ENCODE measurements at regions not wholly inside any gene's neighbourhood (a gene's known extent, or its start where the extent isn't known, plus 50 kb on each side); places are given as distances from the start of the nearest gene placed in this dataset.
"Not testable (repeated sequence)": the region's sequence is repeated elsewhere in the genome, so short reads cannot be mapped to it uniquely, and the experiment has no call there.

DNA sequence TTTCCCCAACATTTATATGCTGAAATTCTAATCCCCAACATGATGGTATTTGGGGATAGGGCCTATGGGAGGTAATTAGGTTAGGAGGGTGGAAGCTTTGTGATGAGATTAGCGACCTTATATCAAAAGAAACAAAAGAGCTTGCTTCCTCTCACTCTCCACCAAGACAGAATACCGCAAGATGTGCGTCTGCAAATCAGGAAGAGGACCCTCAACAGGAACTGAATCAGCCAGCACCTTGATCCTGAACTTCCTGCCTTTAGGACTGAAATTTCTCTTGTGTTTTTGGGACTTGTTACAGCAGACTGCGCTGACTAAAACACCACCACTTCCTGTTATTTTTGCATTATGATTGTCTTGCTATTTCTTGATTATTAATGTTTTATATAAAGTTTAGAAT, 1889.4 kb downstream of the C4orf33 start:
- H3K4me1 ChIP-seq (ENCODE audit: control insufficient read depth, insufficient read depth, low read length): no peaks in the 10 kb centered on the region
- H3K27ac ChIP-seq (ENCODE audit: low read length): no peak overlapping the region
- DNase-seq (ENCODE audit: low read depth, low spot score): no peak
- no peaks in the 10 kb centered on the region for H3K36me3 ChIP-seq (ENCODE audit: control insufficient read depth, insufficient read depth, low read length)
- WGBS (ENCODE audit: insufficient coverage, insufficient read length): no CpG with 5 or more reads among the region's 4 CpGs
- H3K4me3 ChIP-seq (ENCODE audit: low read length): no peak overlapping the region
- no peaks in the 10 kb centered on the region for H3K27me3 ChIP-seq (ENCODE audit: control insufficient read depth, insufficient read depth, low read length)
- H3K9me3 ChIP-seq (ENCODE audit: control insufficient read depth, insufficient read depth, low read length): no peaks in the 10 kb centered on the region

DNA sequence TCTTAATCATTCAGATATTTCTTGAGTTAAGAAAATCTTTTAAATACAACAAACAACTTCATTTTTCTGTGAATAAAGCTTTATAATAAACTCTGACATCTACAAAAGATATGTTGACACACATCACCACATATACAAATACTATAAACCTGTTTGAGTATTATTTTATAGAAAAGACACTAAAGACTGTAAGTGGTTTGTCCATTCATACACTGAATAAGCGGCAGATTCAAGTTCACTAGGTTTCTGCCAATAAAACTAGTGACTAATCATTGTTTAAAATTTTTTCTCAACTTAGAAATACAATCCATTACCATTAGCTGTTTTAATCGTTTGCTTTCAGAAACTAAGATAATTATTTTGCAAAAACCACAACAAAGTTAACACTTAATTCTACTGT, 1900.0 kb downstream of the C4orf33 start:
- Histone ChIP-seq H3K27me3 (ENCODE audit: control insufficient read depth, insufficient read depth, low read length) (no peaks in the 10 kb centered on the region), H3K4me3 (ENCODE audit: low read length) (no peak overlapping the region)
- no CpG with 5 or more reads among the region's 2 CpGs for WGBS (ENCODE audit: insufficient coverage, insufficient read length)

DNA sequence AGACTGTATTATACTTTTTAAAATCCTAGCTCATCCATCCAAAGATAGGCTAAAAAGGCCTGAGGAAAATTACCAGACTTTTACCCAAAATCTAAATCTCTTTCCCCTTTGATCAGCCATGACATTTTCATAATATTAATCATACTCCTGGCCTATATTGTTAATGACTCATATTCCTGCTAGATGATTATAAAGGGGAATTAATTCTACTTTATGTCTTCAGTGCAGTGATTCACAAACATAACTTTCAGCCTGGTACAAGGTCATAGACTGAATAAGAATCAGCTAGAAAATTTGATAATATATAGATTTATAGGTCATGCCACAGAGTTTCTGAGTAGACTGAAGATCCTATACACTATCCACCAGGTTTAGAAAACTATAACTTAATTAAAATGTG, 1905.4 kb downstream of the C4orf33 start:
- no peaks in the 10 kb centered on the region for H3K9me3 ChIP-seq (ENCODE audit: control insufficient read depth, insufficient read depth, low read length)
- no peak for DNase-seq (ENCODE audit: low read depth, low spot score)
- no peaks in the 10 kb centered on the region for H3K4me1 ChIP-seq (ENCODE audit: control insufficient read depth, insufficient read depth, low read length)
- H3K4me3 ChIP-seq (ENCODE audit: low read length): no peak overlapping the region
- H3K36me3 ChIP-seq (ENCODE audit: control insufficient read depth, insufficient read depth, low read length): no peaks in the 10 kb centered on the region
- H3K27me3 ChIP-seq (ENCODE audit: control insufficient read depth, insufficient read depth, low read length): no peaks in the 10 kb centered on the region
- H3K27ac ChIP-seq (ENCODE audit: low read length): no peak overlapping the region

More for the DNA sequence above, 1900.0 kb downstream of the C4orf33 start:
- Histone ChIP-seq H3K27ac (ENCODE audit: low read length) (no peak overlapping the region), H3K36me3 (ENCODE audit: control insufficient read depth, insufficient read depth, low read length) (no peaks in the 10 kb centered on the region), H3K4me1 (ENCODE audit: control insufficient read depth, insufficient read depth, low read length) (no peaks in the 10 kb centered on the region), H3K9me3 (ENCODE audit: control insufficient read depth, insufficient read depth, low read length) (no peaks in the 10 kb centered on the region)
- DNase-seq (ENCODE audit: low read depth, low spot score): no peak

DNA sequence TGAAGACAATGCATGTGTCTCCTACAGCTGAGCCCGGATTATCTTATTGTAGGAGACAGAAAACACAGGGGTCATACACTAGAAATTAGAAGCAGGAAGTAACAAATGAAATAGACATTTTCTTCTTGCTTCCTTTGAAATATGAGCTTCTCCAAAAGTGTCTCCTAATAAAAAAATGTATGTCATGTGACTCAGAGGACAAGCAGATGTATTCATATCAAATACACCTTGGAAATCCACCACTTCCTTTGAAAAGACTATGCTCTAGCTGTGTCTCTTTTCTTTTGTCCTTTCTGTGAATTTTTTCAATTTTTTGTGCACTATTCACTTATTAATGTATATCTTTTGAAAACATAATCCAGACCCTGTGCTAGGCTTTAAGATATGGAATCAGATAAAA, 1906.2 kb downstream of the C4orf33 start:
- Histone ChIP-seq H3K36me3 (ENCODE audit: control insufficient read depth, insufficient read depth, low read length) (no peaks in the 10 kb centered on the region), H3K9me3 (ENCODE audit: control insufficient read depth, insufficient read depth, low read length) (no peaks in the 10 kb centered on the region), H3K27me3 (ENCODE audit: control insufficient read depth, insufficient read depth, low read length) (no peaks in the 10 kb centered on the region), H3K27ac (ENCODE audit: low read length) (no peak overlapping the region), H3K4me1 (ENCODE audit: control insufficient read depth, insufficient read depth, low read length) (no peaks in the 10 kb centered on the region), H3K4me3 (ENCODE audit: low read length) (no peak overlapping the region)
- no CpG with 5 or more reads among the region's 1 CpG for WGBS (ENCODE audit: insufficient coverage, insufficient read length)
- no peak for DNase-seq (ENCODE audit: low read depth, low spot score)

DNA sequence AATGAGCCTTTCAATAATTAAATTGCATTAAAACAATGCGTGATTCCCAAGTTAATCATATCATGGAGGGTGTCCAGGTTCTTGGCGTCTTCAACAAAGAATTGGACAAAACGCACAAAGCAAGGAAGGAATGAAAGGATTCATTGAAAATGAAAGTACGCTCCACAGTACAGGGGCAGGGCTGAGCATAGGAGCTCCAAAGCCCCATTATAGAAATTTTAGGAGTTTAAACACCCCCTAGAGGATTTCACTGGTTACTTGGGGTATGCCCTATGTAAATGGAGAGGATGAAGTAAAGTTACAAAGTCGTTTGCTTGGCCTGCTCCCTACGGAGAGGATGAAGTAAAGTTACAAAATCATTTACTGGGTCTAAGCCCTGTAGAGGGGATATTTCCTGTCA, 1910.4 kb downstream of the C4orf33 start:
- no CpG with 5 or more reads among the region's 6 CpGs for WGBS (ENCODE audit: insufficient coverage, insufficient read length)

DNA sequence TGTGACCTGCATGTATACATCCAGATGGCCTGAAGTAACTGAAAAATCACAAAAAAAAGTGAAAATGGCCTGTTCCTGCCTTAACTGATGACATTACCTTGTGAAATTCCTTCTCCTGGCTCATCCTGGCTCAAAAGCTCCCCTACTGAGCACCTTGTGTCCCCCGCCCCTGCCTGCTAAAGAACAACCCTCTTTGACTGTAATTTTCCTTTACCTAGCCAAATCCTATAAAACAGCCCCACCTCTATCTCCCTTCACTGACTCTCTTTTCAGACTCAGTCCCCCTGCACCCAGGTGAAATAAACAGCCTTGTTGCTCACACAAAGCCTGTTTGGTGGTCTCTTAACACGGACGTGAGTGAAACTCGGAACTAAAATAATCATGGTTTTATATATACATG, 1916.0 kb downstream of the C4orf33 start:
- H3K4me3 ChIP-seq (ENCODE audit: low read length); H3K27me3 ChIP-seq (ENCODE audit: control insufficient read depth, insufficient read depth, low read length); H3K4me1 ChIP-seq (ENCODE audit: control insufficient read depth, insufficient read depth, low read length); H3K36me3 ChIP-seq (ENCODE audit: control insufficient read depth, insufficient read depth, low read length); H3K9me3 ChIP-seq (ENCODE audit: control insufficient read depth, insufficient read depth, low read length); DNase-seq (ENCODE audit: low read depth, low spot score); H3K27ac ChIP-seq (ENCODE audit: low read length): not testable (repeated sequence)
- WGBS (ENCODE audit: insufficient coverage, insufficient read length): no CpG with 5 or more reads among the region's 4 CpGs

More for the DNA sequence above, 1910.4 kb downstream of the C4orf33 start:
- H3K27ac ChIP-seq (ENCODE audit: low read length): no peak overlapping the region
- H3K9me3 ChIP-seq (ENCODE audit: control insufficient read depth, insufficient read depth, low read length): no peaks in the 10 kb centered on the region
- no peak overlapping the region for H3K4me3 ChIP-seq (ENCODE audit: low read length)
- H3K27me3 ChIP-seq (ENCODE audit: control insufficient read depth, insufficient read depth, low read length): no peaks in the 10 kb centered on the region
- no peaks in the 10 kb centered on the region for H3K4me1 ChIP-seq (ENCODE audit: control insufficient read depth, insufficient read depth, low read length)
- H3K36me3 ChIP-seq (ENCODE audit: control insufficient read depth, insufficient read depth, low read length): no peaks in the 10 kb centered on the region
- DNase-seq (ENCODE audit: low read depth, low spot score): no peak

DNA sequence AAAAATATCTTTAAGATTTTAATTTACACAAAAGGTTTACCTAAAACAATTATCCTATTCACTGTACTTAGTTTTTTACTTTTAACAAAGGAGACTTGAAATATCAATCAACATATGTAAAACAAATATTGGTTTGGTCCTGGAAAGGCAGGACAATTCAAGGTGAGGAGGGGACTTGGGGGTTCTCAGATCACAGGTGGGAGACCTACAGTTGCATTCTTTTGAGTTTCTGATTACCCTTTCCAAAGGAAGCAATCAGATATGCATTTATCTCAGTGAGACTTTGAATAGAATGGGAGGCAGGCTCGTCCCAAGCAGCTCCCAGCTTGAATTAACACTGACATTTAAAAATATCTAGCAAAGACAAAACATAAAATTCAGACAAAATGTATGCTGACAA, 1917.3 kb downstream of the C4orf33 start:
- no CpG with 5 or more reads among the region's 1 CpG for WGBS (ENCODE audit: insufficient coverage, insufficient read length)
- no peaks in the 10 kb centered on the region for H3K36me3 ChIP-seq (ENCODE audit: control insufficient read depth, insufficient read depth, low read length)
- DNase-seq (ENCODE audit: low read depth, low spot score): no peak
- H3K4me1 ChIP-seq (ENCODE audit: control insufficient read depth, insufficient read depth, low read length): no peaks in the 10 kb centered on the region
- no peaks in the 10 kb centered on the region for H3K27me3 ChIP-seq (ENCODE audit: control insufficient read depth, insufficient read depth, low read length)
- no peak overlapping the region for H3K27ac ChIP-seq (ENCODE audit: low read length)
- no peak overlapping the region for H3K4me3 ChIP-seq (ENCODE audit: low read length)
- H3K9me3 ChIP-seq (ENCODE audit: control insufficient read depth, insufficient read depth, low read length): no peaks in the 10 kb centered on the region

DNA sequence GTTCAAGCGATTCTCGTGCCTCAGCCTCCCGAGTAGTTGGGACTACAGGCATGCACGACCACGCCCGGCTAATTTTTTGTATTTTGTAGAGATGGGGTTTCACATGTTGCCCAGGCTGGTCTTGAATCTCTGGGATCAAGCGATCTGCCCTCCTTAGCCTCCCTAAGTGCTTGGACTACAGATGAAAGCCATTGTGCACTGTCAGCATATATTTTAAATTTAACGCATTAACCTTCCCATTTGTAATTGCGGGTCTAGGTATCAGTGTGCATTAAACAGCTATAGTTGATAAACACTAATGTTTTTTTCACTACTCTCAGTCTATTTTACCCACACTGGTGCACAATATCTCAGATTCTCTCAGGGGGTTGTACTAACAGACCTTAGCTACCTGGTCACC, 1930.8 kb downstream of the C4orf33 start:
- no peak overlapping the region for H3K27ac ChIP-seq (ENCODE audit: low read length)
- no peak overlapping the region for H3K4me3 ChIP-seq (ENCODE audit: low read length)
- no peaks in the 10 kb centered on the region for H3K9me3 ChIP-seq (ENCODE audit: control insufficient read depth, insufficient read depth, low read length)
- WGBS (ENCODE audit: insufficient coverage, insufficient read length): no CpG with 5 or more reads among the region's 9 CpGs
- no peaks in the 10 kb centered on the region for H3K36me3 ChIP-seq (ENCODE audit: control insufficient read depth, insufficient read depth, low read length)
- no peaks in the 10 kb centered on the region for H3K27me3 ChIP-seq (ENCODE audit: control insufficient read depth, insufficient read depth, low read length)
- no peaks in the 10 kb centered on the region for H3K4me1 ChIP-seq (ENCODE audit: control insufficient read depth, insufficient read depth, low read length)
- DNase-seq (ENCODE audit: low read depth, low spot score): no peak

DNA sequence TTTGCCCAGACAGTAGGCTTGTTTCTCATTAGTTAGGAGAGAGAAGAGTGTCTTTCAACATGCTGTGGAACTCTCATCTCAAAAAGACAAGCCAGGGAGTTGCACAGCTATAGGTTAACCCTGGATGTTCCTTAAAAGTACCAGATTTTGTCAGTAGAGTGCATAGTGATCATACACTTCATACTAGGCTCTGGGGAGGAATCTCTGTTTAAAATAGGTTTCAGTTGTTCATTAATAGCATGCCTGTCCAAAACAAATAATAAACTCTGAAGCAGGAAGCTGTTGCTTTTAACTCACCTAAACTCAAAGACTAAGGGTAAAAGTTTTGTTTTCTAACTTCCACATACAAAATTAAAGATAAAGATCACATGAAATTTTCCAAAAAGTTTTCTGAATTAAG, 1948.4 kb downstream of the C4orf33 start:
- Histone ChIP-seq H3K4me1 (ENCODE audit: control insufficient read depth, insufficient read depth, low read length) (no peaks in the 10 kb centered on the region), H3K4me3 (ENCODE audit: low read length) (no peak overlapping the region), H3K27ac (ENCODE audit: low read length) (no peak overlapping the region), H3K27me3 (ENCODE audit: control insufficient read depth, insufficient read depth, low read length) (no peaks in the 10 kb centered on the region), H3K9me3 (ENCODE audit: control insufficient read depth, insufficient read depth, low read length) (no peaks in the 10 kb centered on the region), H3K36me3 (ENCODE audit: control insufficient read depth, insufficient read depth, low read length) (no peaks in the 10 kb centered on the region)
- DNase-seq (ENCODE audit: low read depth, low spot score): no peak

DNA sequence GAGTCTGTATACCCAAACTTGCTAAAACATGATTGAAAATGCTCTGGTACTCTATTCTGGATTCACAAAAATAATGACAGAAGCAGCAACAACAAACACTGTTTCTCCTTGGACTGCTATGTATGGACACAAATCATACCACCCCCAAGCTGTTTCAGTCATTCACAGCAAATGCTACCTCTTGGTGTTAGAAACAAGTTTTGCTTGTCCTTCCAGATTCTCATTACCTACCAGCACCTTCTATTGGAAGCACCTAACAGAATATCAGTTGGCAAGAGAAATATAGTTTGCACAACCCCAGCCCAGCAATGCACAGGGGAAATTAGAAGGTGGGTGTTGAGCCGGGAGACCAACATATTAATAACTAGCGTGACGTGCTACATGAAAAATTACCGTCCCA, 1950.9 kb downstream of the C4orf33 start:
- Histone ChIP-seq H3K27me3 (ENCODE audit: control insufficient read depth, insufficient read depth, low read length) (no peaks in the 10 kb centered on the region), H3K4me3 (ENCODE audit: low read length) (no peak overlapping the region), H3K4me1 (ENCODE audit: control insufficient read depth, insufficient read depth, low read length) (no peaks in the 10 kb centered on the region), H3K27ac (ENCODE audit: low read length) (no peak overlapping the region), H3K9me3 (ENCODE audit: control insufficient read depth, insufficient read depth, low read length) (no peaks in the 10 kb centered on the region), H3K36me3 (ENCODE audit: control insufficient read depth, insufficient read depth, low read length) (no peaks in the 10 kb centered on the region)
- no CpG with 5 or more reads among the region's 4 CpGs for WGBS (ENCODE audit: insufficient coverage, insufficient read length)
- DNase-seq (ENCODE audit: low read depth, low spot score): no peak

DNA sequence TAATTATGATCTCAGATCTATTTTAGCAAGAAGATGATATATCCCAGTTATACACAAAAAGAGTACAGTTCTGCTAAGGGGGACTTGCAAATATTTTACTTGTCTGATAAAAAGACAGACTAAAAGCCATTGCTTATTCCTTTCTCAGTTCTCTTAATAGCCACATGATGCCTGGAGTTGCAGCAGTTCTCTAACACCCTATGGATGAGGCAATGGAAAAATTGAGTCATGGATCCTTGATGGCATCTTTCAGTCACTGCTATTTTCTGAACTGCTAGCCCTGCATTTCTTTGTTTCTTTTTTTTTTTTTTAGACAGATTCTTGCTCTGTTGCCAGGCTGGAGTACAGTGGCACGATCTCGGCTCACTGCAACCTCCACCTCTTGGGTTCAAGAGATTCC, 1956.7 kb downstream of the C4orf33 start:
- Histone ChIP-seq H3K36me3 (ENCODE audit: control insufficient read depth, insufficient read depth, low read length) (no peaks in the 10 kb centered on the region), H3K27ac (ENCODE audit: low read length) (no peak overlapping the region), H3K9me3 (ENCODE audit: control insufficient read depth, insufficient read depth, low read length) (no peaks in the 10 kb centered on the region), H3K4me1 (ENCODE audit: control insufficient read depth, insufficient read depth, low read length) (no peaks in the 10 kb centered on the region), H3K27me3 (ENCODE audit: control insufficient read depth, insufficient read depth, low read length) (no peaks in the 10 kb centered on the region), H3K4me3 (ENCODE audit: low read length) (no peak overlapping the region)
- no CpG with 5 or more reads among the region's 2 CpGs for WGBS (ENCODE audit: insufficient coverage, insufficient read length)
- DNase-seq (ENCODE audit: low read depth, low spot score): no peak

Data from iPS DF 6.9 (cell line).